AG09309 (cell line): ENCODE measurements at regions not wholly inside any gene's neighbourhood (a gene's known extent, or its start where the extent isn't known, plus 50 kb on each side); places are given as distances from the start of the nearest gene placed in this dataset.

Experiments used
- DNase-seq: peaks from one replicate; pipeline ENCODE4 v3.0.0-alpha.2; 2010; ENCODE audit warnings: low read depth
- H3K4me3 ChIP-seq: 2 replicates; pipeline ENCODE4 v1.5.1; 2011; ENCODE audit warnings: mild to moderate bottlenecking, low read depth, low read length, moderate library complexity; ENCODE audit not compliant: control insufficient read depth
- CTCF ChIP-seq: IDR thresholded peaks from 2 replicates; pipeline ENCODE4 v1.5.1; 2011; ENCODE audit warnings: mild to moderate bottlenecking, low read depth, low read length, inconsistent platforms; ENCODE audit not compliant: insufficient read depth, control insufficient read depth; ENCODE audit errors: missing control alignments

GRCh38 chr15:87632364-87632763 is 624.2 kb downstream of the NTRK3 start:
- TF ChIP-seq CTCF = no peak
- no peak for DNase-seq
- no peak overlapping the region for H3K4me3 ChIP-seq

- DNase-seq = no peak
- no peak overlapping the region for H3K4me3 ChIP-seq
- TF ChIP-seq CTCF = no peak
Measured at GRCh38 chr15:87631775-87632174, 624.8 kb downstream of the NTRK3 start.

- DNase-seq = no peak
- no peak overlapping the region for H3K4me3 ChIP-seq
- no peak for TF ChIP-seq CTCF
Measured at GRCh38 chr15:87631093-87631492, 625.4 kb downstream of the NTRK3 start.

- no peak for DNase-seq
- H3K4me3 ChIP-seq = no peak overlapping the region
- no peak for TF ChIP-seq CTCF
Measured at GRCh38 chr15:87628311-87628710, 628.2 kb downstream of the NTRK3 start.

- TF ChIP-seq CTCF = no peak
- H3K4me3 ChIP-seq = no peak overlapping the region
- DNase-seq = no peak
Measured at GRCh38 chr15:87626860-87627259, 629.7 kb downstream of the NTRK3 start.

- no peak for TF ChIP-seq CTCF
- DNase-seq = no peak
- no peak overlapping the region for H3K4me3 ChIP-seq
Measured at GRCh38 chr15:87623832-87624231, 632.7 kb downstream of the NTRK3 start.

- DNase-seq = no peak
- no peak overlapping the region for H3K4me3 ChIP-seq
Measured at GRCh38 chr15:87620393-87620792, 636.1 kb downstream of the NTRK3 start.

More at GRCh38 chr15:87620393-87620792, 636.1 kb downstream of the NTRK3 start:
- no peak for TF ChIP-seq CTCF
